GM13977 (cell line): ENCODE measurements at regions not wholly inside any gene's neighbourhood (a gene's known extent, or its start where the extent isn't known, plus 50 kb on each side); places are given as distances from the start of the nearest gene placed in this dataset.

Experiments used
- DNase-seq: peaks from one replicate; pipeline ENCODE4 v3.0.0; 2012; ENCODE audit warnings: low spot score
- in situ Hi-C: fragments of 300-500 bp; cut with MboI; formaldehyde crosslinking; loops from one replicate; pipeline ENCODE4 v1.12.0; 2022; ENCODE audit warnings: low sequenced_read_pairs, low pct_unique_long_range_greater_than_20kb, mixed read lengths, inconsistent platforms; ENCODE audit not compliant: unreplicated experiment
- TF ChIP-seq, protein P1 (sequence below): IDR thresholded peaks from 2 replicates; pipeline ENCODE4 v1.5.1; 2012; ENCODE audit warnings: mild to moderate bottlenecking, control low read depth; ENCODE audit not compliant: insufficient read depth; ENCODE audit errors: extremely low read depth, missing control alignments

DNA sequence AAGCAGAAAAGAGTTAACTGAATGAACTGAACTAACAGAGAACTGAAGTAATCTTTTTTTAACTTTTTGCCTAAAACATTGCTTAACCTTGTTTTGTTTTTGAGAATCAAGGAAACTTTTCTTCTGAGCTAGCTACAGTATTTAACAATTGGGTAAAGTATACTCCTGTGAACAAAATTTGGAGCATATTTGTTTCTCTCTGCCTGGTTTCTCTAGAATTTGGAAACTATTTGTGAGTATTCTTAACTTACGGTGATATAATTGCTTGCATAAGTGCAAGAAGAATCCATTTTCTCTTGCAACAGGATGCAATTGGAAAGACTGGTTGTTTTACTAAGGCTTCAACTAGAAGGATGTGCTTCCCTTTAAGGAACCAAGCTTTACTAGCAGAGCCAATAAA, 65.9 kb upstream of the FAM98A start:
- TF ChIP-seq, protein P1, sequence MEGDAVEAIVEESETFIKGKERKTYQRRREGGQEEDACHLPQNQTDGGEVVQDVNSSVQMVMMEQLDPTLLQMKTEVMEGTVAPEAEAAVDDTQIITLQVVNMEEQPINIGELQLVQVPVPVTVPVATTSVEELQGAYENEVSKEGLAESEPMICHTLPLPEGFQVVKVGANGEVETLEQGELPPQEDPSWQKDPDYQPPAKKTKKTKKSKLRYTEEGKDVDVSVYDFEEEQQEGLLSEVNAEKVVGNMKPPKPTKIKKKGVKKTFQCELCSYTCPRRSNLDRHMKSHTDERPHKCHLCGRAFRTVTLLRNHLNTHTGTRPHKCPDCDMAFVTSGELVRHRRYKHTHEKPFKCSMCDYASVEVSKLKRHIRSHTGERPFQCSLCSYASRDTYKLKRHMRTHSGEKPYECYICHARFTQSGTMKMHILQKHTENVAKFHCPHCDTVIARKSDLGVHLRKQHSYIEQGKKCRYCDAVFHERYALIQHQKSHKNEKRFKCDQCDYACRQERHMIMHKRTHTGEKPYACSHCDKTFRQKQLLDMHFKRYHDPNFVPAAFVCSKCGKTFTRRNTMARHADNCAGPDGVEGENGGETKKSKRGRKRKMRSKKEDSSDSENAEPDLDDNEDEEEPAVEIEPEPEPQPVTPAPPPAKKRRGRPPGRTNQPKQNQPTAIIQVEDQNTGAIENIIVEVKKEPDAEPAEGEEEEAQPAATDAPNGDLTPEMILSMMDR = no peak
- in situ Hi-C loops = no loop called here
- DNase-seq = no peak

- in situ Hi-C loops = no loop called here
- TF ChIP-seq, protein P1 = no peak
- no peak for DNase-seq
Measured at GRCh38 chr2:33660416-33661123, 61.5 kb upstream of the FAM98A start.

- TF ChIP-seq, protein P1 = no peak
- in situ Hi-C loops = no loop called here
- no peak for DNase-seq
Measured at GRCh38 chr2:33655626-33656320, 56.7 kb upstream of the FAM98A start.

DNA sequence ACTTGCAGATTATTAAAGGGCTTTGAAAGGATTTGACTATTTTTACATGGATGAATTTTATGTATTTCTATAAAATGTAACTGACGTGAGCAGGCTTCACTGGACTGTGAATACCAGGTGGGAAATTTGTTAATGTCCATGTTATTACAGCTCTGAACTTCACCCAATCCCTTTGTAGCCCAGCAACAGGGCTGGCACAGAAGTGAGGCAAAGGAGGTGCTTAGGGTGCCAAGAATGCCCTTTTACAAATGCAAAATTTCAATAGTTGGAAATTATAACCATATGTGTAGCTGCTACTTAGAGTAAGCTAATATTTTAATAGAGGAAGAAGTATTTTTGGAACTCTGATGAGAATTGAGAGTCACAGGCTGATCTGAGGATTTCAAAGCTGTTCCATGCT, 53.7 kb upstream of the FAM98A start:
- DNase-seq = no peak
- TF ChIP-seq, protein P1 = no peak
- in situ Hi-C loops = no loop called here

DNA sequence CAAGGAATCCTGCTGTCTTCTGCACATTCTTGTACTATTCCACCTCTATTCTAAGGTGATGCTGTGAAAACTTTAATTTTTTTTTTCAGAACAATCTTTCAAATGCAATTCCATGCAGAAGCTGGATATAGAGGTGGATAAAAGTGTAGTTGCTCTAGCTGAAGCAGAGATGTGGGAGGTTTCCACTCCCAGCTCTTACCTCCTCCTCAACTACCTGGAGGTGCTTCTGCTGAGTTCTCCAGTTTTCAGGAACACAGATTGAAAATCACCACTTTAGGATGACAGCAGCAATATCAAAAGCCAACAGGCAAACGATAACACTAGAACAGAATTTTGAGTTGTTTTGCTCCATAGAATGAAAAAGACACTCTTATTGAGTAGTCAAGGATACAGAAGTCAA, 51.1 kb upstream of the FAM98A start:
- DNase-seq = no peak
- TF ChIP-seq, protein P1 = no peak
- in situ Hi-C loops = no loop called here
